ENCODE measurements at regions not wholly inside any gene's neighbourhood (a gene's known extent, or its start where the extent isn't known, plus 50 kb on each side); places are given as distances from the start of the nearest gene placed in this dataset.

GRCh38 chr10:63886281-63887022 is 365.3 kb downstream of the REEP3 start:
- TF ChIP-seq CTCF (IDR thresholded peaks at IDR 0.05) (no peak), POLR2A (IDR thresholded peaks at IDR 0.05) (no peak), EP300 (IDR thresholded peaks at IDR 0.05) (no peak)
